Suprapubic skin (tissue), 3 donors: ENCODE measurements at regions not wholly inside any gene's neighbourhood (a gene's known extent, or its start where the extent isn't known, plus 50 kb on each side); places are given as distances from the start of the nearest gene placed in this dataset.

Experiments used
- POLR2A ChIP-seq, 2 donors: fragments of 450-650 bp; IDR thresholded peaks; one replicate each; pipeline ENCODE4 v1.6.1; 2017; ENCODE audit warnings: antibody characterized with exemption in 2 of 2, mild to moderate bottlenecking in 2 of 2, moderate library complexity in 2 of 2
- TF ChIP-seq, protein P1 (sequence below), 2 donors: fragments of 200-600 bp in 1 of 2; fragments of 450-650 bp in 1 of 2; sonication (generic) in 1 of 2; IDR thresholded peaks; one replicate each; pipeline ENCODE4 v1.5.1; 2016 to 2019; ENCODE audit warnings: antibody characterized with exemption in 2 of 2, mild to moderate bottlenecking in 1 of 2, moderate library complexity in 1 of 2

DNA sequence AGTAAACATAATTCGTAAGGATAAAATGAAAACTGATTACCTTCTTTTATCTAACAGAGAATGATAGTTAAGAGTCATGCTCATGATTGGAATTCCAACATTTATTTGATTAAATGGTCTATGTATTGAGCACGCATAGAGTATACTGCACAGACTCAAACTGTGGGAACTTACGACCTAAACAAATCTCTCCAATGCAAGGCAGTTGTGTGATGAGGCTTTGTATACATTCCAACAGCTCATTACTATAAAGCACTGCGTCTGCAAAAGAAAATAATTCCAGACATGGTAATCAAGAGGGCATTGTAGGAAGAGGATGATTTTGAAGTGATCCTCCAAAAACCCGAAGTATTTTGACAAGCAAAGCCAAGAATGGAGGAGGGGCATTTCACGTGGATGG is 169.5 kb downstream of the NUFIP1 start:
- TF ChIP-seq POLR2A (IDR thresholded peaks at IDR 0.05): no peak
- TF ChIP-seq, protein P1, sequence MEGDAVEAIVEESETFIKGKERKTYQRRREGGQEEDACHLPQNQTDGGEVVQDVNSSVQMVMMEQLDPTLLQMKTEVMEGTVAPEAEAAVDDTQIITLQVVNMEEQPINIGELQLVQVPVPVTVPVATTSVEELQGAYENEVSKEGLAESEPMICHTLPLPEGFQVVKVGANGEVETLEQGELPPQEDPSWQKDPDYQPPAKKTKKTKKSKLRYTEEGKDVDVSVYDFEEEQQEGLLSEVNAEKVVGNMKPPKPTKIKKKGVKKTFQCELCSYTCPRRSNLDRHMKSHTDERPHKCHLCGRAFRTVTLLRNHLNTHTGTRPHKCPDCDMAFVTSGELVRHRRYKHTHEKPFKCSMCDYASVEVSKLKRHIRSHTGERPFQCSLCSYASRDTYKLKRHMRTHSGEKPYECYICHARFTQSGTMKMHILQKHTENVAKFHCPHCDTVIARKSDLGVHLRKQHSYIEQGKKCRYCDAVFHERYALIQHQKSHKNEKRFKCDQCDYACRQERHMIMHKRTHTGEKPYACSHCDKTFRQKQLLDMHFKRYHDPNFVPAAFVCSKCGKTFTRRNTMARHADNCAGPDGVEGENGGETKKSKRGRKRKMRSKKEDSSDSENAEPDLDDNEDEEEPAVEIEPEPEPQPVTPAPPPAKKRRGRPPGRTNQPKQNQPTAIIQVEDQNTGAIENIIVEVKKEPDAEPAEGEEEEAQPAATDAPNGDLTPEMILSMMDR (IDR thresholded peaks at IDR 0.05): no peak
